ENCODE measurements at regions not wholly inside any gene's neighbourhood (a gene's known extent, or its start where the extent isn't known, plus 50 kb on each side); places are given as distances from the start of the nearest gene placed in this dataset.

GRCh38 chr11:90884181-90884580 lies 661.3 kb upstream of the CHORDC1 start:
- in situ Hi-C loops (cut with MboI; ENCODE audit: low sequenced_read_pairs), result no loop called here
- Histone ChIP-seq H4K8ac (ENCODE audit: low read depth in 2 of 2, low read length in 2 of 2) (no peak overlapping the region), H2BK20ac (ENCODE audit: low read depth, low read length) (no peak overlapping the region), H4K91ac (ENCODE audit: insufficient read depth, low read depth, low read length) (no peak overlapping the region), H3K4me2 (ENCODE audit: low read depth, low read length) (no peak overlapping the region), H3K27me3 (ENCODE audit: control insufficient read depth, insufficient read depth, low read length) (no peaks in the 10 kb centered on the region), H2AFZ (replicated peaks; ENCODE audit: low read length, poor library complexity) (no peak overlapping the region), H2AK5ac (ENCODE audit: low read depth, low read length) (no peak overlapping the region), H3K36me3 (ENCODE audit: control insufficient read depth, insufficient read depth, low read length) (no peaks in the 10 kb centered on the region), H3K4ac (ENCODE audit: low read depth, low read length) (no peak overlapping the region), H2BK5ac (ENCODE audit: low read depth, low read length, poor library complexity, severe bottlenecking) (no peak overlapping the region), H4K20me1 (ENCODE audit: insufficient read depth, low read length) (no peaks in the 10 kb centered on the region), H3K9ac (ENCODE audit: low read depth, low read length) (no peak overlapping the region), H3K4me1 (ENCODE audit: control insufficient read depth, insufficient read depth, low read length) (no peaks in the 10 kb centered on the region), H3K27ac (ENCODE audit: insufficient read depth, low read length) (no peak overlapping the region), H3K23ac (ENCODE audit: low read depth, low read length) (no peak overlapping the region), H3K56ac (ENCODE audit: extremely low read depth, insufficient read depth, low read length) (no peak overlapping the region), H3K9me1 (ENCODE audit: insufficient read depth, low read length) (no peaks in the 10 kb centered on the region), H4K5ac (ENCODE audit: low read depth, low read length) (no peak overlapping the region), H2AK9ac (replicated peaks; ENCODE audit: low read depth, low read length, poor library complexity) (no peak overlapping the region), H3K14ac (replicated peaks; ENCODE audit: low read depth, low read length) (no peak overlapping the region), H2BK15ac (ENCODE audit: low read depth, low read length) (no peak overlapping the region), H3K9me3 (ENCODE audit: control insufficient read depth, insufficient read depth, low read length) (no peaks in the 10 kb centered on the region), H3K18ac (ENCODE audit: low read depth, low read length) (no peak overlapping the region), H3K79me1 (ENCODE audit: low read depth in 1 of 2, low read length in 2 of 2) (no peaks in the 10 kb centered on the region), H3K4me3 (ENCODE audit: insufficient read depth, low read depth, low read length) (no peak overlapping the region), H2BK120ac (ENCODE audit: low read depth, low read length) (no peak overlapping the region)
- CTCF ChIA-PET, result no interaction called here
- dilution Hi-C loops (cut with HindIII; ENCODE audit: low sequenced_read_pairs, unreplicated experiment), result no loop called here
- no peak for ATAC-seq (ENCODE audit: low read depth)
- DNase-seq, result no peak
- intact Hi-C loops (cut with micrococcal nuclease), result no loop called here
- BruUV-seq (replicated peaks), result no TSS peak
- TF ChIP-seq USF2 (IDR thresholded peaks at IDR 0.05; ENCODE audit: low read depth, low read length), result no peak
- TF ChIP-seq ELK1 (IDR thresholded peaks at IDR 0.05; ENCODE audit: borderline replicate concordance, low read depth, low read length), result no peak
- TF ChIP-seq RAD21 (IDR thresholded peaks at IDR 0.05; ENCODE audit: low read length), result no peak
- TF ChIP-seq MAZ (IDR thresholded peaks at IDR 0.05; ENCODE audit: borderline replicate concordance, low read depth, low read length), result no peak
- no peak for TF ChIP-seq MXI1 (IDR thresholded peaks at IDR 0.05; ENCODE audit: borderline replicate concordance, low read depth, low read length)
- no peak for TF ChIP-seq CEBPB (IDR thresholded peaks at IDR 0.05; ENCODE audit: low read depth, low read length)
- TF ChIP-seq RFX5 (IDR thresholded peaks at IDR 0.05; ENCODE audit: low read depth, low read length), result no peak
- TF ChIP-seq RCOR1 (IDR thresholded peaks at IDR 0.05; ENCODE audit: insufficient replicate concordance, low read length), result no peak
- no peak for TF ChIP-seq CHD1 (IDR thresholded peaks at IDR 0.05; ENCODE audit: low read depth, low read length)
- TF ChIP-seq SMC3 (IDR thresholded peaks at IDR 0.05; ENCODE audit: low read depth, low read length), result no peak
- no peak for TF ChIP-seq POLR2A (IDR thresholded peaks at IDR 0.05; ENCODE audit: low read depth, low read length)
- no peak for TF ChIP-seq MAFK (IDR thresholded peaks at IDR 0.05; ENCODE audit: low read depth, low read length)
- no peak for TF ChIP-seq BHLHE40 (IDR thresholded peaks at IDR 0.05; ENCODE audit: low read depth, low read length)
- TF ChIP-seq FOS (IDR thresholded peaks at IDR 0.05; ENCODE audit: low read depth, low read length), result no peak
- no peak for TF ChIP-seq NFE2L2 (IDR thresholded peaks at IDR 0.05; ENCODE audit: low read depth, low read length)
- no peak for TF ChIP-seq CTCF (conservative IDR thresholded peaks at IDR 0.05; ENCODE audit: low read depth, low read length)
- POLR2A ChIA-PET (ENCODE audit: unreplicated experiment), result no interaction called here

Data from IMR-90 (cell line).